ENCODE measurements at regions not wholly inside any gene's neighbourhood (a gene's known extent, or its start where the extent isn't known, plus 50 kb on each side); places are given as distances from the start of the nearest gene placed in this dataset.

- no peak for DNase-seq
- WGBS, 2 donors: 26 to 33% methylated on average over 3 of the region's 3 CpGs
- Histone ChIP-seq H3K36me3 (no peaks in the 10 kb centered on the region), H3K9me3 (no peaks in the 10 kb centered on the region), H3K4me3 (no peak overlapping the region), H3K4me1 (no peaks in the 10 kb centered on the region), H3K27me3 (no peaks in the 10 kb centered on the region), H3K27ac (no peak overlapping the region)
- no peak for TF ChIP-seq EP300 (IDR thresholded peaks at IDR 0.05)
- no peak for ATAC-seq (ENCODE audit: low FRiP score in 2 of 2)
Measured at GRCh38 chr1:103941086-103941485, 191.4 kb downstream of the AMY1C start.

DNA sequence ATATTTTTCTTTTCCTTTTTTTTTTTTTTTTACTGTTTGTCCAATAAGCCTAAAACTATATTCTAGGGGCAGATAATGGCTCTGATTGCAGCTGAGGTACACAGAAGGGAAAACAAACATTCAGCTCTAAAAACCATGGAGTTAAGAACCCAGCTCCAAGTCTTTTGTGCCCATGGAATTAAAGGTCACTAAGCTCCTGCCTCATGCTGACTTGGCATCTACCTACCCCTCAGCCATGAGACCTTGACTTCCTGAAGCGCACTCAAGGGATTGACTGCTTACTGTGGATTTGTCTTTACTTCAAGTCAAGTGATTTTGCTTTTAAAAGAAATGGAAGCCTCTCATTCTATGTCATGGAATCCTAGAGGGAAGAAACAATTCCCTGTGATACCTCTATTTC, 192.3 kb downstream of the AMY1C start:
- no peak overlapping the region for H3K4me3 ChIP-seq
- ATAC-seq (ENCODE audit: low FRiP score in 2 of 2): no peak
- H3K4me1 ChIP-seq: no peaks in the 10 kb centered on the region
- H3K27ac ChIP-seq: no peak overlapping the region
- TF ChIP-seq POLR2A (IDR thresholded peaks at IDR 0.05) (no peak), EP300 (IDR thresholded peaks at IDR 0.05) (no peak), POLR2AphosphoS5 (IDR thresholded peaks at IDR 0.05) (no peak), CTCF (IDR thresholded peaks at IDR 0.05) (no peak)
- no peak for DNase-seq
- H3K36me3 ChIP-seq: no peaks in the 10 kb centered on the region
- 80 to 90% methylated on average over 1 of the region's 1 CpG for WGBS, 2 donors
- H3K9me3 ChIP-seq: no peaks in the 10 kb centered on the region
- H3K27me3 ChIP-seq: no peaks in the 10 kb centered on the region

DNA sequence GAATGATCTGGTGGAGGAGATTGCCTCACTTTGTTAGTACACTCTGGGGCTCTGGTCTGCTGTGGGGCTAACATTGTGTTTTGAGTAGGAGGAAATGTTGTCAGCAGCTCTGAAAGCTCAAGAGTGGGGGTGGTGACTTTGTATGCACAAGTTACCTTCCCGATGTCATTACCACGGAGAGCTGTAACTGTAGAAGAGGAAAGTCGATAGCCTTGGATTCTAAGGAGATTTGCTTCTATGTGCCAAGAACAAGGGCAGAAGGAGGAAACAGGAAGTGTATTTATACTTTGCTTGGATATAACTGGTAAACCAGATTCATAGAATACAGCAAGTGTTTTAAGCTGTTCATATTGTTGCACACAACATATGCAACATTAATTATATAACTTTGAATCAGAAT, 196.1 kb downstream of the AMY1C start:
- no peaks in the 10 kb centered on the region for H3K9me3 ChIP-seq
- ATAC-seq (ENCODE audit: low FRiP score in 2 of 2) (no peak), DNase-seq (no peak)
- no peak overlapping the region for H3K4me3 ChIP-seq
- no peaks in the 10 kb centered on the region for H3K27me3 ChIP-seq
- no peaks in the 10 kb centered on the region for H3K36me3 ChIP-seq
- no peak overlapping the region for H3K27ac ChIP-seq
- TF ChIP-seq POLR2A (IDR thresholded peaks at IDR 0.05) (no peak), CTCF (IDR thresholded peaks at IDR 0.05) (no peak), POLR2AphosphoS5 (IDR thresholded peaks at IDR 0.05) (no peak)
- H3K4me1 ChIP-seq: no peaks in the 10 kb centered on the region
- WGBS, 2 donors: 25 to 31% methylated on average over 3 of the region's 3 CpGs

GRCh38 chr1:103948526-103948925, 198.8 kb downstream of the AMY1C start:
- Histone ChIP-seq H3K27ac (no peak overlapping the region), H3K9me3 (no peaks in the 10 kb centered on the region), H3K27me3 (no peaks in the 10 kb centered on the region), H3K4me1 (no peaks in the 10 kb centered on the region), H3K4me3 (no peak overlapping the region), H3K36me3 (no peaks in the 10 kb centered on the region)
- DNase-seq (no peak), ATAC-seq (ENCODE audit: low FRiP score in 2 of 2) (no peak)
- 39 to 41% methylated on average over 3 of the region's 3 CpGs for WGBS, 2 donors
- TF ChIP-seq CTCF (IDR thresholded peaks at IDR 0.05): peak in 1 of 6 experiments; percentile 11
- TF ChIP-seq EP300 (IDR thresholded peaks at IDR 0.05): no peak

GRCh38 chr1:103949779-103950178, 200.1 kb downstream of the AMY1C start:
- Histone ChIP-seq H3K9me3 (no peaks in the 10 kb centered on the region), H3K36me3 (no peaks in the 10 kb centered on the region), H3K4me3 (no peak overlapping the region), H3K4me1 (no peaks in the 10 kb centered on the region), H3K27me3 (no peaks in the 10 kb centered on the region), H3K27ac (no peak overlapping the region)
- TF ChIP-seq POLR2A (IDR thresholded peaks at IDR 0.05) (no peak), CTCF (IDR thresholded peaks at IDR 0.05) (no peak), EP300 (IDR thresholded peaks at IDR 0.05) (no peak), POLR2AphosphoS5 (IDR thresholded peaks at IDR 0.05) (no peak)
- ATAC-seq (ENCODE audit: low FRiP score in 2 of 2): no peak
- no peak for DNase-seq
